PC-3 (cell line): ENCODE measurements at regions not wholly inside any gene's neighbourhood (a gene's known extent, or its start where the extent isn't known, plus 50 kb on each side); places are given as distances from the start of the nearest gene placed in this dataset.

ENCODE experiments used
- ATAC-seq: fragments of 200-7000 bp; cut with Tn5 transposase; 2 replicates; pipeline ENCODE4 v1.9.1; 2020; ENCODE audit warnings: mild to moderate bottlenecking, moderate library complexity
- BruUV-seq: library from RNA; stranded (reverse); fragments of 400-500 nt; replicated peaks from 2 replicates; lab custom pipeline; 2021; lab: Mats Ljungman, UMichigan
- CTCF ChIA-PET: fragments of 300-600 bp; sonication (Branson Sonifier 250); formaldehyde crosslinking; loops from one replicate; lab custom pipeline; 2022; ENCODE audit warnings: antibody characterized with exemption; lab: Charles Lee
- POLR2A ChIA-PET: fragments of 300-600 bp; sonication (Branson Sonifier 250); formaldehyde crosslinking; loops from one replicate; lab custom pipeline; 2022; ENCODE audit warnings: antibody characterized with exemption; ENCODE audit not compliant: unreplicated experiment; lab: Charles Lee
- DNase-seq: peaks from one replicate; pipeline ENCODE4 v3.0.0-alpha.2; 2015
- H2AFZ ChIP-seq: fragments of 300-600 bp; sonication (generic); 2 replicates; pipeline ENCODE4 v1.6.0; 2016; ENCODE audit warnings: antibody characterized with exemption, low read length
- H3F3A ChIP-seq: fragments of 300-600 bp; sonication (generic); one replicate; pipeline ENCODE4 v1.6.0; 2017; ENCODE audit warnings: antibody characterized with exemption, low read length, control low read depth, mild to moderate bottlenecking; ENCODE audit not compliant: unreplicated experiment
- H3K27ac ChIP-seq: fragments of 300-600 bp; sonication (generic); 2 replicates; pipeline ENCODE4 v1.5.1; 2016; ENCODE audit warnings: mild to moderate bottlenecking, low read length
- H3K27me3 ChIP-seq: fragments of 300-600 bp; sonication (generic); 2 replicates; pipeline ENCODE4 v1.6.1; 2016; ENCODE audit warnings: low read length, mixed read lengths
- H3K36me3 ChIP-seq: fragments of 300-600 bp; sonication (generic); 2 replicates; pipeline ENCODE4 v1.6.1; 2016; ENCODE audit warnings: low read depth, mixed run types, low read length, mixed read lengths
- H3K4me1 ChIP-seq: fragments of 300-600 bp; sonication (generic); 2 replicates; pipeline ENCODE4 v1.5.1; 2016; ENCODE audit warnings: low read length; ENCODE audit not compliant: insufficient read depth
- H3K4me2 ChIP-seq: fragments of 300-600 bp; sonication (generic); 2 replicates; pipeline ENCODE4 v1.6.0; 2016; ENCODE audit warnings: low read length
- H3K4me3 ChIP-seq: fragments of 300-600 bp; sonication (generic); 2 replicates; pipeline ENCODE4 v1.5.1; 2016; ENCODE audit warnings: mild to moderate bottlenecking, low read length, mixed read lengths
- H3K79me2 ChIP-seq: fragments of 300-600 bp; sonication (generic); 2 replicates; pipeline ENCODE4 v1.6.1; 2017; ENCODE audit warnings: low read length, mixed read lengths
- H3K9ac ChIP-seq: fragments of 300-600 bp; sonication (generic); 2 replicates; pipeline ENCODE4 v1.6.0; 2016; ENCODE audit warnings: mild to moderate bottlenecking, low read length
- H3K9me2 ChIP-seq: fragments of 300-600 bp; sonication (generic); replicated peaks from 2 replicates; pipeline ENCODE4 v1.6.1; 2016; ENCODE audit warnings: mixed run types, low read length, mixed read lengths
- H3K9me3 ChIP-seq: fragments of 300-600 bp; sonication (generic); 2 replicates; pipeline ENCODE4 v1.6.1; 2016; ENCODE audit warnings: low read length, mixed read lengths
- H4K20me1 ChIP-seq: fragments of 300-600 bp; sonication (generic); 2 replicates; pipeline ENCODE4 v1.6.1; 2016; ENCODE audit warnings: low read length, mixed read lengths
- EZH2 ChIP-seq: fragments of 300-600 bp; sonication (generic); IDR thresholded peaks from one replicate; pipeline ENCODE4 v1.6.1; 2017; ENCODE audit warnings: antibody characterized with exemption, mild to moderate bottlenecking, low read length; ENCODE audit not compliant: unreplicated experiment
- EZH2phosphoT487 ChIP-seq: fragments of 300-600 bp; sonication (generic); IDR thresholded peaks from 2 replicates; pipeline ENCODE4 v1.6.1; 2018; ENCODE audit warnings: mild to moderate bottlenecking, antibody characterized with exemption, low read length, borderline replicate concordance
- intact Hi-C: fragments of 100-400 bp; cut with micrococcal nuclease; formaldehyde crosslinking; loops from 2 replicates; pipeline ENCODE4 v1.9.0; 2023
- TF ChIP-seq, protein P1 (sequence below): fragments of 300-600 bp; sonication (generic); conservative IDR thresholded peaks from 2 replicates; pipeline ENCODE4 v1.5.1; 2017; ENCODE audit warnings: antibody characterized with exemption, low read depth, mild to moderate bottlenecking, low read length

- POLR2A ChIA-PET: no interaction called here
- DNase-seq (no peak), ATAC-seq (no peak)
- Histone ChIP-seq H3K4me1 (peaks cover 23% of the 10 kb centered on the region), H3K9ac (no peak overlapping the region), H3K9me3 (no peaks in the 10 kb centered on the region), H3K36me3 (no peaks in the 10 kb centered on the region), H3K27me3 (no peaks in the 10 kb centered on the region), H3K27ac (no peak overlapping the region), H3K79me2 (no peaks in the 10 kb centered on the region), H3K9me2 (no peaks in the 10 kb centered on the region), H3K4me3 (no peak overlapping the region), H3F3A (no peaks in the 10 kb centered on the region), H3K4me2 (no peak overlapping the region), H2AFZ (no peak overlapping the region), H4K20me1 (no peaks in the 10 kb centered on the region)
- CTCF ChIA-PET: no interaction called here
- intact Hi-C loops: no loop called here
- no TSS peak for BruUV-seq
- TF ChIP-seq, protein P1, sequence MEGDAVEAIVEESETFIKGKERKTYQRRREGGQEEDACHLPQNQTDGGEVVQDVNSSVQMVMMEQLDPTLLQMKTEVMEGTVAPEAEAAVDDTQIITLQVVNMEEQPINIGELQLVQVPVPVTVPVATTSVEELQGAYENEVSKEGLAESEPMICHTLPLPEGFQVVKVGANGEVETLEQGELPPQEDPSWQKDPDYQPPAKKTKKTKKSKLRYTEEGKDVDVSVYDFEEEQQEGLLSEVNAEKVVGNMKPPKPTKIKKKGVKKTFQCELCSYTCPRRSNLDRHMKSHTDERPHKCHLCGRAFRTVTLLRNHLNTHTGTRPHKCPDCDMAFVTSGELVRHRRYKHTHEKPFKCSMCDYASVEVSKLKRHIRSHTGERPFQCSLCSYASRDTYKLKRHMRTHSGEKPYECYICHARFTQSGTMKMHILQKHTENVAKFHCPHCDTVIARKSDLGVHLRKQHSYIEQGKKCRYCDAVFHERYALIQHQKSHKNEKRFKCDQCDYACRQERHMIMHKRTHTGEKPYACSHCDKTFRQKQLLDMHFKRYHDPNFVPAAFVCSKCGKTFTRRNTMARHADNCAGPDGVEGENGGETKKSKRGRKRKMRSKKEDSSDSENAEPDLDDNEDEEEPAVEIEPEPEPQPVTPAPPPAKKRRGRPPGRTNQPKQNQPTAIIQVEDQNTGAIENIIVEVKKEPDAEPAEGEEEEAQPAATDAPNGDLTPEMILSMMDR: no peak
- TF ChIP-seq EZH2 (no peak), EZH2phosphoT487 (no peak)
Measured at GRCh38 chr3:5384557-5385236, 197.2 kb downstream of the EDEM1 start.

GRCh38 chr3:5388091-5388490 lies 200.6 kb downstream of the EDEM1 start:
- H3K9ac ChIP-seq: no peak overlapping the region
- no peaks in the 10 kb centered on the region for H4K20me1 ChIP-seq
- H3K4me2 ChIP-seq: peak overlapping the region; percentile 79
- no peak overlapping the region for H3K4me3 ChIP-seq
- no peak for TF ChIP-seq EZH2phosphoT487
- TF ChIP-seq, protein P1: no peak
- no peak for TF ChIP-seq EZH2
- intact Hi-C loops: no loop called here
- ChIA-PET POLR2A (no interaction called here), CTCF (no interaction called here)
- H3K36me3 ChIP-seq: no peaks in the 10 kb centered on the region
- no peaks in the 10 kb centered on the region for H3K27me3 ChIP-seq
- ATAC-seq (peak; percentile 29; the same call in 1 of the 2 replicates), DNase-seq (peak; percentile 77)
- H2AFZ ChIP-seq: no peak overlapping the region
- no peaks in the 10 kb centered on the region for H3K9me2 ChIP-seq
- no peaks in the 10 kb centered on the region for H3K9me3 ChIP-seq
- peak overlapping the region; percentile 93 for H3K27ac ChIP-seq
- peaks cover 32% of the 10 kb centered on the region for H3K4me1 ChIP-seq
- no peaks in the 10 kb centered on the region for H3F3A ChIP-seq
- H3K79me2 ChIP-seq: no peaks in the 10 kb centered on the region
- no TSS peak for BruUV-seq

DNA sequence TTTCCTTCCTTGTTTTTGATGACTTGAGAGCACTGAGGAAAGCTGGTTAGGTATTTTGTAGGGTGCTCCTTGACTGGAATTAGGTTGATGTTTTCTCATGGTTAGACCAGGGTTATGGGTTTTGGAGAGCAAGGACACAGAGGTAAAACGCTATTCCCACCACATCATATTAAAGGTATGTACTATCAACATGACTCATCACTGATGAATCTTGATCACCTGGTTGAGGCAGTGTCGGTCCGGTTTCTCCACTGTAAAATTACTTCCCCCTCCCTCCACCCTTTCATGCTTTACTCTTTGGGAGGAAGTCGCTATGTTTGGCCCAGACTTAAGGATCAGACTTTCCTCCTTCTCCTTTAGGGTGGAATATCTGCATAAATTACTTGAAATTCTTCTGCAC lies 201.6 kb downstream of the EDEM1 start:
- no peak for TF ChIP-seq EZH2
- TF ChIP-seq, protein P1: no peak
- TF ChIP-seq EZH2phosphoT487: no peak
- POLR2A ChIA-PET: no interaction called here
- Histone ChIP-seq H3K27me3 (no peaks in the 10 kb centered on the region), H3K4me2 (peak overlapping the region; percentile 79), H3K9me2 (no peaks in the 10 kb centered on the region), H3K9me3 (no peaks in the 10 kb centered on the region), H3K27ac (peak overlapping the region; percentile 93), H3F3A (no peaks in the 10 kb centered on the region), H4K20me1 (no peaks in the 10 kb centered on the region), H3K4me3 (peak overlapping the region; percentile 32; the same call in 1 of the 2 replicates), H3K4me1 (peaks cover 32% of the 10 kb centered on the region), H3K36me3 (no peaks in the 10 kb centered on the region), H3K9ac (peak overlapping the region; percentile 51), H2AFZ (no peak overlapping the region), H3K79me2 (no peaks in the 10 kb centered on the region)
- peak; percentile 89 for ATAC-seq
- intact Hi-C loops: no loop called here
- CTCF ChIA-PET: interaction anchor here (0.6 kb wide), 1 partner anchor 130 kb away, joined by 4 read pairs; no protein-coding TSS in a partner anchor
- DNase-seq: peak; percentile 97
- BruUV-seq: no TSS peak
